IMR-90 (cell line): ENCODE measurements at regions not wholly inside any gene's neighbourhood (a gene's known extent, or its start where the extent isn't known, plus 50 kb on each side); places are given as distances from the start of the nearest gene placed in this dataset.

Experiments used
- ATAC-seq: fragments of 200-7000 bp; cut with Tn5 transposase; 2 replicates; pipeline ENCODE4 v1.9.1; 2020; ENCODE audit warnings: low read depth, mild to moderate bottlenecking, moderate library complexity
- BruUV-seq: library from RNA; stranded (reverse); fragments of 400-500 nt; replicated peaks from 2 replicates; lab custom pipeline; 2021; lab: Mats Ljungman, UMichigan
- CTCF ChIA-PET: fragments of 300-600 bp; formaldehyde crosslinking; extraction: SDS; loops from one replicate; lab custom pipeline; 2021; ENCODE audit warnings: antibody characterized with exemption; lab: Yijun Ruan, JAX
- POLR2A ChIA-PET: fragments of 300-600 bp; sonication (Branson Sonifier 250); formaldehyde crosslinking; loops from one replicate; lab custom pipeline; 2022; ENCODE audit warnings: antibody characterized with exemption; ENCODE audit not compliant: unreplicated experiment; lab: Charles Lee
- DNase-seq: peaks from one replicate; pipeline ENCODE4 v3.0.0; 2013
- H2AFZ ChIP-seq: replicated peaks from 2 replicates; pipeline ENCODE3; 2013; ENCODE audit warnings: low read length, mild to moderate bottlenecking; ENCODE audit not compliant: poor library complexity
- H2AK5ac ChIP-seq: 2 replicates; pipeline ENCODE4 v1.6.1; 2013; ENCODE audit warnings: low read depth, low read length, inconsistent platforms
- H2AK9ac ChIP-seq: replicated peaks from 2 replicates; pipeline ENCODE3; 2013; ENCODE audit warnings: mild to moderate bottlenecking, low read depth, low read length, moderate library complexity; ENCODE audit not compliant: poor library complexity
- H2BK120ac ChIP-seq: 2 replicates; pipeline ENCODE4 v1.6.1; 2013; ENCODE audit warnings: low read depth, low read length, inconsistent platforms
- H2BK15ac ChIP-seq: 3 replicates; pipeline ENCODE4 v1.6.1; 2013; ENCODE audit warnings: low read depth, low read length, inconsistent platforms
- H2BK20ac ChIP-seq: 2 replicates; pipeline ENCODE4 v1.6.1; 2013; ENCODE audit warnings: low read depth, mild to moderate bottlenecking, inconsistent platforms, low read length, moderate library complexity
- H2BK5ac ChIP-seq: 2 replicates; pipeline ENCODE4 v1.6.1; 2013; ENCODE audit warnings: mild to moderate bottlenecking, low read depth, low read length, inconsistent platforms; ENCODE audit not compliant: poor library complexity, severe bottlenecking
- H3K14ac ChIP-seq: replicated peaks from 2 replicates; pipeline ENCODE4 v1.6.1; 2013; ENCODE audit warnings: low read depth, low read length, inconsistent platforms
- H3K18ac ChIP-seq: 2 replicates; pipeline ENCODE4 v1.6.1; 2013; ENCODE audit warnings: low read depth, low read length, control low read depth
- H3K23ac ChIP-seq: 2 replicates; pipeline ENCODE4 v1.6.1; 2013; ENCODE audit warnings: low read depth, low read length, inconsistent platforms
- H3K27ac ChIP-seq: 2 replicates; pipeline ENCODE4 v1.5.1; 2013; ENCODE audit warnings: mild to moderate bottlenecking, control low read depth, low read length; ENCODE audit not compliant: insufficient read depth
- H3K27me3 ChIP-seq: 2 replicates; pipeline ENCODE4 v1.6.1; 2013; ENCODE audit warnings: low read length; ENCODE audit not compliant: control insufficient read depth, insufficient read depth
- H3K36me3 ChIP-seq: 2 replicates; pipeline ENCODE4 v1.6.1; 2013; ENCODE audit warnings: low read length, mixed read lengths; ENCODE audit not compliant: control insufficient read depth, insufficient read depth
- H3K4ac ChIP-seq: 2 replicates; pipeline ENCODE4 v1.6.1; 2013; ENCODE audit warnings: low read depth, low read length, inconsistent platforms
- H3K4me1 ChIP-seq: 2 replicates; pipeline ENCODE4 v1.6.1; 2013; ENCODE audit warnings: low read length, mixed read lengths; ENCODE audit not compliant: control insufficient read depth, insufficient read depth
- H3K4me2 ChIP-seq: 2 replicates; pipeline ENCODE4 v1.6.1; 2013; ENCODE audit warnings: low read depth, mild to moderate bottlenecking, control low read depth, low read length, moderate library complexity
- H3K4me3 ChIP-seq: 2 replicates; pipeline ENCODE4 v1.5.1; 2013; ENCODE audit warnings: low read depth, mild to moderate bottlenecking, control low read depth, low read length, moderate library complexity; ENCODE audit not compliant: insufficient read depth
- H3K56ac ChIP-seq: 2 replicates; pipeline ENCODE4 v1.6.1; 2013; ENCODE audit warnings: low read length, inconsistent platforms; ENCODE audit not compliant: insufficient read depth; ENCODE audit errors: extremely low read depth
- H3K79me1 ChIP-seq, 2 experiments: 2 replicates each; pipeline ENCODE4 v1.6.1; 2013; ENCODE audit warnings: low read length in 2 of 2, inconsistent platforms in 1 of 2, low read depth in 1 of 2
- H3K9ac ChIP-seq: 2 replicates; pipeline ENCODE4 v1.6.1; 2013; ENCODE audit warnings: low read depth, low read length, control low read depth
- H3K9me1 ChIP-seq: 2 replicates; pipeline ENCODE4 v1.6.1; 2013; ENCODE audit warnings: low read length, inconsistent platforms; ENCODE audit not compliant: insufficient read depth
- H3K9me3 ChIP-seq: 2 replicates; pipeline ENCODE4 v1.6.1; 2013; ENCODE audit warnings: low read length; ENCODE audit not compliant: control insufficient read depth, insufficient read depth
- H4K20me1 ChIP-seq: 2 replicates; pipeline ENCODE4 v1.6.1; 2013; ENCODE audit warnings: low read length, inconsistent platforms; ENCODE audit not compliant: insufficient read depth
- H4K5ac ChIP-seq: 2 replicates; pipeline ENCODE4 v1.6.1; 2013; ENCODE audit warnings: mild to moderate bottlenecking, low read depth, low read length, control low read depth
- H4K8ac ChIP-seq, 2 experiments: 2 replicates each; pipeline ENCODE4 v1.6.1; 2013; ENCODE audit warnings: low read depth in 2 of 2, low read length in 2 of 2, control low read depth in 1 of 2, inconsistent platforms in 1 of 2
- H4K91ac ChIP-seq: 2 replicates; pipeline ENCODE4 v1.6.1; 2013; ENCODE audit warnings: low read depth, low read length, inconsistent platforms; ENCODE audit not compliant: insufficient read depth
- BHLHE40 ChIP-seq: fragments of 150-350 bp; IDR thresholded peaks from 2 replicates; pipeline ENCODE4 v1.6.1; 2016; ENCODE audit warnings: mild to moderate bottlenecking, low read depth, low read length
- CEBPB ChIP-seq: IDR thresholded peaks from 2 replicates; pipeline ENCODE4 v1.6.1; 2012; ENCODE audit warnings: low read depth, low read length, improper control_type of control experiment
- FOS ChIP-seq: fragments of 150-350 bp; IDR thresholded peaks from 2 replicates; pipeline ENCODE4 v1.6.1; 2016; ENCODE audit warnings: low read depth, low read length
- RAD21 ChIP-seq: IDR thresholded peaks from 2 replicates; pipeline ENCODE4 v1.6.1; 2012; ENCODE audit warnings: low read length, improper control_type of control experiment
- RCOR1 ChIP-seq: IDR thresholded peaks from 2 replicates; pipeline ENCODE4 v1.6.1; 2012; ENCODE audit warnings: mild to moderate bottlenecking, low read length, improper control_type of control experiment; ENCODE audit not compliant: insufficient replicate concordance
- RFX5 ChIP-seq: IDR thresholded peaks from 2 replicates; pipeline ENCODE4 v1.8.0; 2012; ENCODE audit warnings: low read depth, mild to moderate bottlenecking, low read length, moderate library complexity
- WGBS, 2 experiments: methylation state at CpG; one replicate each; pipeline versions ENCODE4 v1.1.5 to v1.1.7; 2013; ENCODE audit warnings: missing lambda C conversion rate in 2 of 2; ENCODE audit not compliant: insufficient read length in 1 of 2; ENCODE audit errors: extremely low coverage in 2 of 2; 5-methylcytosine and 5-hydroxymethylcytosine counted together
- dilution Hi-C: fragments of 300-500 bp; cut with HindIII; formaldehyde crosslinking; loops from one replicate; pipeline ENCODE4 v1.14.3; 2018; ENCODE audit warnings: low sequenced_read_pairs; ENCODE audit not compliant: unreplicated experiment
- in situ Hi-C: fragments of 300-500 bp; cut with MboI; formaldehyde crosslinking; loops from 3 replicates; pipeline ENCODE4 v1.14.3; 2019; ENCODE audit warnings: low sequenced_read_pairs, inconsistent platforms, mixed read lengths
- intact Hi-C: fragments of 100-400 bp; cut with micrococcal nuclease; formaldehyde crosslinking; loops from 2 replicates; pipeline ENCODE4 v1.10.0; 2022
- TF ChIP-seq, protein P1 (sequence below): fragments of 150-350 bp; IDR thresholded peaks from 2 replicates; pipeline ENCODE4 v1.6.1; 2017; ENCODE audit warnings: mild to moderate bottlenecking, antibody characterized with exemption, low read length, low read depth
- TF ChIP-seq, protein P2 (sequence below): conservative IDR thresholded peaks from 2 replicates; pipeline ENCODE4 v1.5.1; 2012; ENCODE audit warnings: mild to moderate bottlenecking, low read depth, low read length, improper control_type of control experiment

DNA sequence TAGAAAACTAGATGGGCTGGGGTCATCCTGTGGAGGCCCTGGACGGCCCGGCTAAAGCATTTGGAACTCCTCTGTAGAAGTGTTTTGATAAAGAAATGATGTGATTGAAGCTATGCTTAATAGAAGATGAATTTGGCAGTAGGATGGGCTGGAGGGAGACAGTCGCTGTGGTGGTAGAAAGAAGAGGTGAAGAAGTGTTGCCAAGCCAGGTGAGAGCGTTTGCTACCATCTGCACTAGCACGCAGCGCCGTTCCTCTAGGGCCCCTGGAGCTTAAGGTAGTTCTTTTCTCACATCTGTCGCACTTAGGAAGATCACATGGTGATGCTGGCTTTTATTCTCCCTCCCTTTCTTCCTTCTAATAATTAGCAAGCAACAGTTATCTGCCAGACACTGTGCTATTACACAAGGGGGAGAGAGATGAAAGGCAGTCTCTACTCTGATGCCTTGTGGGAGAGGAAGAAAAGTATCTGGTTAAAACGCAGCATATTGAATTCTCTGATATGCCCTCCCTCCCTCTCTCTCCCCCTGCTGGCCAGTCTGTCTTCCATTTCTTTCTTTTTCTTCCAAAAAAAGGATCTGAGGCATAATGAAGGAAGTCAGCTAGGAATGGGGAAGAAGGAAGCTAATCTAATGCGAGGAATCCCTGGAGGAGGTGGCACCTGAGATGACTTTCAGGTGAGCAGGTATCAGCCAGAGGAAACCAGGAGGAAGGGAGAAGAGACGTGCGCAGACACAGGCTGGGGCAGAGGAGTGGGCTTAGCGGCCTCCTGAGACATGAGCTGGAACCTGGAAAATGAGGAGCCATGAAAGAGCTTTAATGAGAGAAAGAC lies 162.3 kb upstream of the KLF14 start:
- no peak; the same call in 1 of the 2 replicates for ATAC-seq
- H3K4me3 ChIP-seq = no peak overlapping the region

More for the DNA sequence above, 162.3 kb upstream of the KLF14 start:
- peak; percentile 54 for DNase-seq
- H3K9ac ChIP-seq = peak overlapping the region; percentile 13; the same call in 1 of the 2 replicates
- H2BK5ac ChIP-seq = peak overlapping the region; percentile 85
- peak overlapping the region; percentile 75 for H3K23ac ChIP-seq
- peak overlapping the region; percentile 70 for H3K27ac ChIP-seq
- TF ChIP-seq BHLHE40 (no peak), RFX5 (no peak), RAD21 (peak; percentile 26; the same call in 1 of the 2 replicates), FOS (no peak), CEBPB (no peak), RCOR1 (no peak)
- TF ChIP-seq, protein P1, sequence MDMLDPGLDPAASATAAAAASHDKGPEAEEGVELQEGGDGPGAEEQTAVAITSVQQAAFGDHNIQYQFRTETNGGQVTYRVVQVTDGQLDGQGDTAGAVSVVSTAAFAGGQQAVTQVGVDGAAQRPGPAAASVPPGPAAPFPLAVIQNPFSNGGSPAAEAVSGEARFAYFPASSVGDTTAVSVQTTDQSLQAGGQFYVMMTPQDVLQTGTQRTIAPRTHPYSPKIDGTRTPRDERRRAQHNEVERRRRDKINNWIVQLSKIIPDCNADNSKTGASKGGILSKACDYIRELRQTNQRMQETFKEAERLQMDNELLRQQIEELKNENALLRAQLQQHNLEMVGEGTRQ = no peak
- TF ChIP-seq, protein P2, sequence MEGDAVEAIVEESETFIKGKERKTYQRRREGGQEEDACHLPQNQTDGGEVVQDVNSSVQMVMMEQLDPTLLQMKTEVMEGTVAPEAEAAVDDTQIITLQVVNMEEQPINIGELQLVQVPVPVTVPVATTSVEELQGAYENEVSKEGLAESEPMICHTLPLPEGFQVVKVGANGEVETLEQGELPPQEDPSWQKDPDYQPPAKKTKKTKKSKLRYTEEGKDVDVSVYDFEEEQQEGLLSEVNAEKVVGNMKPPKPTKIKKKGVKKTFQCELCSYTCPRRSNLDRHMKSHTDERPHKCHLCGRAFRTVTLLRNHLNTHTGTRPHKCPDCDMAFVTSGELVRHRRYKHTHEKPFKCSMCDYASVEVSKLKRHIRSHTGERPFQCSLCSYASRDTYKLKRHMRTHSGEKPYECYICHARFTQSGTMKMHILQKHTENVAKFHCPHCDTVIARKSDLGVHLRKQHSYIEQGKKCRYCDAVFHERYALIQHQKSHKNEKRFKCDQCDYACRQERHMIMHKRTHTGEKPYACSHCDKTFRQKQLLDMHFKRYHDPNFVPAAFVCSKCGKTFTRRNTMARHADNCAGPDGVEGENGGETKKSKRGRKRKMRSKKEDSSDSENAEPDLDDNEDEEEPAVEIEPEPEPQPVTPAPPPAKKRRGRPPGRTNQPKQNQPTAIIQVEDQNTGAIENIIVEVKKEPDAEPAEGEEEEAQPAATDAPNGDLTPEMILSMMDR = peak; percentile 54
- peak overlapping the region; percentile 54 for H3K56ac ChIP-seq
- intact Hi-C loops (no loop called here), in situ Hi-C loops (no loop called here), dilution Hi-C loops (no loop called here)
- peaks cover 60% of the 10 kb centered on the region for H3K36me3 ChIP-seq
- peak overlapping the region; percentile 60 for H2BK120ac ChIP-seq
- H3K79me1 ChIP-seq = peaks cover 4 to 33% of the 10 kb centered on the region in 2 experiments; a peak in 3 of 4 replicates
- peak overlapping the region; percentile 81 for H4K91ac ChIP-seq
- H4K5ac ChIP-seq = peak overlapping the region; percentile 51
- peak overlapping the region; percentile 18 for H2AK9ac ChIP-seq
- peaks cover 9% of the 10 kb centered on the region; the same call in 1 of the 2 replicates for H3K9me1 ChIP-seq
- H2BK20ac ChIP-seq = peak overlapping the region; percentile 19; the same call in 1 of the 2 replicates
- H3K4ac ChIP-seq = peak overlapping the region; percentile 48
- peak overlapping the region; percentile 59 for H3K18ac ChIP-seq
- peak overlapping the region; percentile 22 for H3K14ac ChIP-seq
- H4K20me1 ChIP-seq = peaks cover 95% of the 10 kb centered on the region
- WGBS, 2 experiments = 53% methylated on average over 4 of the region's 13 CpGs; no CpG with 5 or more reads in 1 of the 2 experiments
- peak overlapping the region; percentile 22 for H3K4me2 ChIP-seq
- ChIA-PET POLR2A (interaction anchor here (1.6 kb wide), 1 partner anchor 19 kb away, joined by 3 read pairs; no protein-coding TSS in a partner anchor), CTCF (interaction anchor here (0.6 to 2.1 kb wide), 19 partner anchors 8 to 1299 kb away, joined by 3 to 17 read pairs (median 5); no protein-coding TSS in a partner anchor)
- peak overlapping the region; percentile 47; the same call in 1 of the 2 replicates for H2AK5ac ChIP-seq
- H3K9me3 ChIP-seq = no peaks in the 10 kb centered on the region
- BruUV-seq = no TSS peak
- H2BK15ac ChIP-seq = no peak overlapping the region
- no peak overlapping the region for H2AFZ ChIP-seq
- no peaks in the 10 kb centered on the region for H3K27me3 ChIP-seq
- H3K4me1 ChIP-seq = peaks cover 48% of the 10 kb centered on the region
- H4K8ac ChIP-seq = peak overlapping the region; percentile 38 to 58; a peak in 3 of 4 replicates
